HG03095 (cell line): ENCODE measurements at regions not wholly inside any gene's neighbourhood (a gene's known extent, or its start where the extent isn't known, plus 50 kb on each side); places are given as distances from the start of the nearest gene placed in this dataset.

Source experiments
- ATAC-seq: cut with Tn5 transposase; IDR thresholded peaks from one replicate; pipeline ENCODE4 v1.9.1; 2021; ENCODE audit warnings: moderate library complexity; ENCODE audit not compliant: unreplicated experiment

DNA sequence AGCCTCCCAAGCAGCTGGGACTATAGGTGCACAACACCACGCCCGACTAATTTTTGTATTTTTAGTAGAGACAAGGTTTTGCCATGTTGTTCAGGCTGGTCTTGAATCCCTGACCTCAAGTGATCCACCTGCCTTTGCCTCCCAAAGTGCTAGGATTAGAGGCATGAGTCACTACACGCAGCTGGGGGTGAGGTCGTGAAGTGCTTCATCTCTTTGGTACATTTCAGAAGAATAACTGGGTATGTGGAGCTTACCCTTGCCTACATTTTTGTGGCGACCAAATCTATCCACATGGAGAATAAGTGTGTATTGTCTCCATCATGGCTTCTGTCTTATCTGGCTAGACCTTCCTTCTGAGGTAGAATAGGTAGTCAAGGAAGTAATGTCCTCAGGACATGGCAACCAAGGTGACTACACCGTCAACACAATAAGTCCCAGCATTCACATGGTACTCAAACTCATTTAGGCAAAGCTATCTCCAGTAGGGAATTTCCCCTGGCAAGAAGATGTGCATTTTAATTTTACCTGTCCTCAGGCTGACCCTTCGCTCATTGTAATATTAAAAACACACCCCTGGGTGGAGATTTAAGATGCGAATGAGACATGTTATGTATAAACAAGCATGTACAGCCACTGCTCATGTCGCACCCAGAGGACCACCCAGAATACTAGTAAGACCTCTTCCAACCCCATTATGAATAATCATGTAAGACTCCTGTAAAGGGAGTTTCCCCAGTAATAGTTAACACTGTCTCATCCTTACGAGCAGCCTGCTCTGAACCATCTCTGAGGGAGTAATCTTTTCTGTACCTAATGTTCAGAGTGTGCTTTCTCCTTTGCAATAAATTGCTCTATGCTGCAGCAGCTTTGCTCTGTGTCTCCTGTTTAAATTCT lies 1173.2 kb downstream of the TAF11L14 start:
- ATAC-seq: no peak

GRCh38 chr5:18811661-18812060 lies 1176.3 kb downstream of the CDH18 start:
- no peak for ATAC-seq

GRCh38 chr5:18828351-18828750 lies 1159.6 kb downstream of the CDH18 start:
- ATAC-seq: no peak

GRCh38 chr5:18829539-18829938 lies 1158.5 kb downstream of the CDH18 start:
- no peak for ATAC-seq

- ATAC-seq: no peak
Measured at GRCh38 chr5:18850216-18850615, 1137.8 kb downstream of the CDH18 start.

DNA sequence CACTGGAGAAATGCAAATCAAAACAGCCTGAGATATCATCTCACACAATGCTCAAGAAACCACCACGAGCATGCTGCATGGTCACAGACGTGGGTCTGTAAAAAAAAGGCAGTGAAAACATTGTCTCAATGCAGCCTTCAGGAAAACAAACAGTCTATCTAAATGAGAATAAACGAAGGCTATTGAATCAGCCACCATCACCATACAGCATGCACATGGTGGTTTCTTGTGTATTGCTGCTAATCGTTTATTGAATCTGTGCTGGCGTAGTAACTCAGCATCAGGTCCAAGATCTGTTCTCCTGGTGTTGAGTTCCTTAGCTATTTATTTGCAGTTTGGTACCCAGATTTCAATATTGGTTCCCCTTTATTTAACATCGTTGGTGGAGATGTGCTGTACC lies 1115.0 kb downstream of the CDH18 start:
- ATAC-seq: no peak

GRCh38 chr5:18876565-18876964 lies 1111.4 kb downstream of the CDH18 start:
- ATAC-seq: no peak

DNA sequence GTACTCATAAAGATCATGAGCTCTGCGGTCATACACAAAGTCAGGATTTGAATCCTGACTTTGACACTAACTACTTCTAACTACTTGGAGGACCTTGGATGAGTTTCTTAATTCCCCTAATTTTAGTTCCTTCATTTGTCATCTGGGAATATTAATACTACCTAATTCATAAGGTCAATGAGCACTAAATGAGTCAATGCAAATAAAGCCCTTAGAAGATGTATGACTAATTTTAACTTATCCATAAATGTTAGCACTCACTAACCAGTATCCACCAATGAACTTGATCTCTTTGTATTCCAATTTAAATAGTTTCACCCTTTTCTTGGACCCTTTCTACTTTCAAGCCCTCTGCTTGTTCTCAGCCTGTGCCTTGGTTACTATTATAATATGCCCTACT lies 1106.4 kb downstream of the CDH18 start:
- no peak for ATAC-seq

GRCh38 chr5:18882154-18882553 lies 1105.8 kb downstream of the CDH18 start:
- no peak for ATAC-seq

GRCh38 chr5:18888821-18889220 lies 1099.2 kb downstream of the CDH18 start:
- ATAC-seq: no peak

DNA sequence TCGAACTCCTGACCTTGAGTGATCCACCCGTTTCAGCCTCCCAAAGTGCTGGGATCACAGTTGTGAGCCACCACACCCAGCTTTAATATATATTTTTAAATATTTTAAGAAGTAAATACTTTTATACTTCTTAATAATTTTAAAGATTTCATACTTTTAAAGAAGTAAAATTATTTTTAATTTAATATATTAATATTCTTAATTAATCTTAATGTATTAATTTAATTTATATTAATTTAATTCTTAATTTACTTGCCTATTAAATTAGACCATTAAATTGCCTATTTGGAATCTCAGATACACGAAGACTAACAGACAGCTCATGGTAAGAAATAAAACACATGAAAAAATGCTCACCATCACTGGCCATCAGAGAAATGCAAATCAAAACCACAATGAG lies 1087.4 kb downstream of the CDH18 start:
- ATAC-seq: no peak

GRCh38 chr5:18920966-18921365 lies 1067.0 kb downstream of the CDH18 start:
- ATAC-seq: no peak

DNA sequence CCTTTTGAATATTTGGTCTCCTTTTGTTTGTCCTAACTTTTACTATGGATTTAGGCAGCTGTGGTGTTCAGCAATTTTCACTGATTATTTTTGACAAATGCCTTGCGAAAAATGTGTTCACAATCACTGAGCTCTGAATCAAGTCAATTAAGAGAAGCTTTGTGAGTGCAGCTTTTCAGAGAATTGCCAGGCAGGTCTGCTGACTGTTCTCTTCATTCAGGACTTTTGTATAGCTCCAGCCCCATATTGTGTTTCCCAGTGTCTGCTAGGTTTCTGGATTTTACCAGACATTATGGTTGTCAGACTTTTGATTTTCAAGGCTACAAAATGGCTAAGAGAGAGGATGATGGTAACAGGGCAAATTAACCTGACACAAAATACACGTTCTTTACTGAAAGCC lies 1055.9 kb downstream of the CDH18 start:
- ATAC-seq: no peak

- no peak for ATAC-seq
Measured at GRCh38 chr5:18944771-18945170, 1043.2 kb downstream of the CDH18 start.

- ATAC-seq: no peak
Measured at GRCh38 chr5:18954239-18954638, 1033.8 kb downstream of the CDH18 start.

- ATAC-seq: no peak
Measured at GRCh38 chr5:18959535-18959934, 1028.5 kb downstream of the CDH18 start.

DNA sequence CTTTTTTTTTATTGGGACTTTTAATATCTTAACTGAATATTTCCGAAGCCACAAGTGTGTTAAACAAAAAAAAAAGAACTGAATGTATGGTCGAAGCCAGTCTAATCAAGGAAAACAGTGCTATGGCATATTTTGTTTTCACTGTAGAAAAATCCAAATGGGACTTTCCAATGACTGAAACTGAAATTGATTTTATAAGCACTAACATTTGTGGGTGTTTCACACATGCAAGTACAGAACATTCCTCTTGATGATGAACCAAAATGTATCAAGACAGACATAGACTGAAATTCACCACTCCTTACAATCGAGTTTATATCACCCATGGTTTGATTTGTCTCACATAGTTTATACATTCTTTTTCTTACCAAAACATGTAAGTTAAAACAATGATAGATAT lies 1026.8 kb downstream of the CDH18 start:
- no peak for ATAC-seq

- no peak for ATAC-seq
Measured at GRCh38 chr5:18965893-18966292, 1022.1 kb downstream of the CDH18 start.

DNA sequence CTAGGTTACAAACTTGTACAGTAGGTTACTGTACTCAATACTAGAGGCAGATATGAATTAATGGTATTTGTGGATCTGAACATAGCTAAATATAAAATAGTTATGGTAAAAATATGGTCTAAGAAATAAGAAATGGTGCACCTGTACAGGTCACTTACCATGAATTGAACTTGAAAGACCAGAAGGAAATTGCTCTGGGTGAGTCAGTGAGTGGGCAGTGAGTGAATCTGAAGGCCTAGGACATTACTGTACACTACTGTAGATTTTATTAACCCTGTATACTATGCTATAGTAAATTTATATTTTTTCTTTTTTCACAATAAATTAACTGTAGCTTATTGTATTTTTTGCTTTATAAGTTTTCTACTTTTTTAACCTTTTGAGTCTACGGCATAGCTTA lies 1020.4 kb downstream of the CDH18 start:
- no peak for ATAC-seq

DNA sequence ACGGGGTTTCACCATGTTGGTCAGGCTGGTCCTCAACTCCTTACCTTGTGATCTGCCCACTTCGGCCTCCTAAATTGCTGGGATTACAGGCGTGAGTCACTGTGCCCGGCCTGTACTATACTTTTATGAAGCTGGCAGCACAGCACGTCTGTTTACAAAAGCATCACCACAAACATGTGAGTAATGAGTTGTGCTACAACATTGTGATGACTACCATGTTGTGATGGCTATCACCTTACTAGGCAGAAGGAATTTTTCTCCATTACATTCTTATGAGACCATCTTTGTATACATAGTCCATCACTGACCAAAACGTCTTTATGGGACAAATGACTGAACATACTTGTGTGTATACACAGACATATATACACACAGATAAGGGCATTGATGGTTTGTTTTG lies 1019.0 kb downstream of the CDH18 start:
- ATAC-seq: no peak

GRCh38 chr5:18970000-18970399 lies 1018.0 kb downstream of the CDH18 start:
- no peak for ATAC-seq

GRCh38 chr5:18972177-18972576 lies 1015.8 kb downstream of the CDH18 start:
- no peak for ATAC-seq

DNA sequence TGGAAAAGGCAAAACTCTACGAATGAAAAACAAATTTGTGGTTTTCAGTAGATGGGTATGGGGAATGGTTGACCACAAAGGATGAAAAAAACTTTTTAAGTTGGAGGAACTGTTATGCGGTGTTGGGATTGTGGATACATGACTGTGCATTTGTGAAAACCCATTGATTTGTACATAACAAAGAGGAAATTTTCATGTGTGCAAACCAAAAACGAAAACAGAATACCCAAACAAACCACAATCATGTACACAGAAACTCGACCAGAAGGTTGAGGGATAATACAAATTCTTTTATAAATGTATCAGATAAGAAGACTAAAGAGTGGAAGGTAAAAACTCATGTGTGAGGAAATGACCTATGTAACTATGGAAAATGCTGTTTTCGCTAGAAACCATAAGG lies 1012.4 kb downstream of the CDH18 start:
- ATAC-seq: no peak
